ENCODE measurements at regions not wholly inside any gene's neighbourhood (a gene's known extent, or its start where the extent isn't known, plus 50 kb on each side); places are given as distances from the start of the nearest gene placed in this dataset.

DNA sequence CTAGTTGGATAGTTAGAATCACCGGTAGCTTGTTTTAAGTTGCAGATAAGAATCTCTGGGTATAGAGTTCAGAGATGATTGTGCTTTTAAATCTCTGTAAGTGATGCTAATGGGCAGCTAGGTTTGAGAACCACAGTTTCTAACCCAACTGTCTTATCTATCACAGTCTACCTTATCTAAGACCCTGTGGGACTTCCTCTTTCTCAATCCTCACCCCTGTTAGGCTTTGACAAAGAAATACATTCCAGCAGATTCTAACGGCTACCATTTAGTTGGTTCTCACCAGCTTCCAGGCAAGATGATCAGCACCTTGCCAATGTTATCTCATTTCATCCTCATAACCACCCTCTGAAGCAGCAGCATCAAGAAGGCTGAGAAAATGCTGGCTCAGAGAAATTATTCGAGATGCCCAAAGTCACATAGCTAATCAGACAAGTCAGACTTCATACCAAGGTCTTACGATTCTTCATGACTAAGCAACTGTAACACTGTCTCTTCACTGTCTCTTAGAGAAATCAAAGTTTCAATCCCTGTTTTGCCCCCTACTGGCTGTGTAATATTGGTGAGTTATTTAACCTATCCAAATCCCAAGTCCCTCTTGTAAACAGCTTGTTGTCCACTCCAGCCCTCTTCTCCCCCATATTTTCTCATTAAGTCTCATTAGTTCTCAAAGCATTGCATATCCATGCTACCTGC, 192.4 kb upstream of the API5 start:
- POLR2A ChIA-PET, result no interaction called here
- WGBS (ENCODE audit: low lambda C conversion rate), result 5% methylated on average over 4 of the region's 4 CpGs
- no peak overlapping the region for H3K9ac ChIP-seq (ENCODE audit: insufficient read depth, low read depth, low read length)
- no peak overlapping the region for H2AFZ ChIP-seq (ENCODE audit: low read length)
- no peak overlapping the region for H3K4me3 ChIP-seq (replicated peaks in 1 of 3; ENCODE audit: insufficient read depth in 1 of 3, low read depth in 2 of 3, low read length in 3 of 3)
- TF ChIP-seq ZNF670 (CRISPR knock-in tag; IDR thresholded peaks at IDR 0.05; ENCODE audit: borderline replicate concordance) (no peak), BORCS8-MEF2B (CRISPR knock-in tag; IDR thresholded peaks at IDR 0.05) (no peak), HNRNPH1 (optimal IDR thresholded peaks at IDR 0.05; ENCODE audit: low read depth, low read length) (no peak), ZBTB7A (CRISPR knock-in tag; IDR thresholded peaks at IDR 0.05) (no peak), ZBTB43 (CRISPR knock-in tag; conservative IDR thresholded peaks at IDR 0.05) (no peak), NFYC (CRISPR knock-in tag; IDR thresholded peaks at IDR 0.05) (no peak), KLF11 (CRISPR knock-in tag; IDR thresholded peaks at IDR 0.05) (no peak), ZUFSP (CRISPR knock-in tag; IDR thresholded peaks at IDR 0.05; ENCODE audit: borderline replicate concordance) (no peak), MZF1 (CRISPR knock-in tag; IDR thresholded peaks at IDR 0.05; ENCODE audit: borderline replicate concordance) (no peak), ZNF605 (CRISPR knock-in tag; IDR thresholded peaks at IDR 0.05) (no peak), SNAPC4 (CRISPR knock-in tag; IDR thresholded peaks at IDR 0.05) (no peak), ZNF660 (CRISPR knock-in tag; IDR thresholded peaks at IDR 0.05; ENCODE audit: borderline replicate concordance, low read depth) (no peak), ZNF878 (CRISPR knock-in tag; IDR thresholded peaks at IDR 0.05) (no peak), AKAP8 (CRISPR knock-in tag; IDR thresholded peaks at IDR 0.05) (no peak), MAF1 (CRISPR knock-in tag; IDR thresholded peaks at IDR 0.05; ENCODE audit: borderline replicate concordance) (no peak)
- TF ChIP-seq, protein P1, sequence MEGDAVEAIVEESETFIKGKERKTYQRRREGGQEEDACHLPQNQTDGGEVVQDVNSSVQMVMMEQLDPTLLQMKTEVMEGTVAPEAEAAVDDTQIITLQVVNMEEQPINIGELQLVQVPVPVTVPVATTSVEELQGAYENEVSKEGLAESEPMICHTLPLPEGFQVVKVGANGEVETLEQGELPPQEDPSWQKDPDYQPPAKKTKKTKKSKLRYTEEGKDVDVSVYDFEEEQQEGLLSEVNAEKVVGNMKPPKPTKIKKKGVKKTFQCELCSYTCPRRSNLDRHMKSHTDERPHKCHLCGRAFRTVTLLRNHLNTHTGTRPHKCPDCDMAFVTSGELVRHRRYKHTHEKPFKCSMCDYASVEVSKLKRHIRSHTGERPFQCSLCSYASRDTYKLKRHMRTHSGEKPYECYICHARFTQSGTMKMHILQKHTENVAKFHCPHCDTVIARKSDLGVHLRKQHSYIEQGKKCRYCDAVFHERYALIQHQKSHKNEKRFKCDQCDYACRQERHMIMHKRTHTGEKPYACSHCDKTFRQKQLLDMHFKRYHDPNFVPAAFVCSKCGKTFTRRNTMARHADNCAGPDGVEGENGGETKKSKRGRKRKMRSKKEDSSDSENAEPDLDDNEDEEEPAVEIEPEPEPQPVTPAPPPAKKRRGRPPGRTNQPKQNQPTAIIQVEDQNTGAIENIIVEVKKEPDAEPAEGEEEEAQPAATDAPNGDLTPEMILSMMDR (CRISPR knock-in tag; IDR thresholded peaks at IDR 0.05), result no peak
- CTCF ChIA-PET (ENCODE audit: low intra/inter-chr PET ratio, low total read pairs), result no interaction called here
- no peaks in the 10 kb centered on the region for H4K20me1 ChIP-seq (ENCODE audit: insufficient read depth, low read length)
- H3K36me3 ChIP-seq (replicated peaks in 1 of 2; ENCODE audit: control insufficient read depth in 1 of 2, insufficient read depth in 2 of 2, low read length in 2 of 2), result no peaks in the 10 kb centered on the region
- no peaks in the 10 kb centered on the region for H3K27me3 ChIP-seq (ENCODE audit: control insufficient read depth in 1 of 2, insufficient read depth in 2 of 2, low read length in 2 of 2)
- intact Hi-C loops (cut with micrococcal nuclease; ENCODE audit: unreplicated experiment), result no loop called here
- ATAC-seq (no peak), FAIRE-seq (no peak), DNase-seq (ENCODE audit: low spot score) (no peak)
- no peaks in the 10 kb centered on the region for H3K79me2 ChIP-seq (ENCODE audit: insufficient read depth, low read length)
- in situ Hi-C loops (cut with HindIII; ENCODE audit: extremely low pct_ligation_motif_present, low pct_unique_long_range_greater_than_20kb), result no loop called here
- H3K27ac ChIP-seq (ENCODE audit: extremely low read length, insufficient read depth, low read length), result no peak overlapping the region
- BruUV-seq (replicated peaks), result no TSS peak
- H3K4me2 ChIP-seq (ENCODE audit: low read depth, low read length), result no peak overlapping the region
- H3K9me3 ChIP-seq (ENCODE audit: low read length), result no peaks in the 10 kb centered on the region
- no peaks in the 10 kb centered on the region for H3K4me1 ChIP-seq (ENCODE audit: insufficient read depth, low read length)
